Keratinocyte (primary cell): ENCODE measurements at regions not wholly inside any gene's neighbourhood (a gene's known extent, or its start where the extent isn't known, plus 50 kb on each side); places are given as distances from the start of the nearest gene placed in this dataset.

ENCODE experiments used
- EZH2 ChIP-seq: IDR thresholded peaks from one replicate; pipeline ENCODE4 v1.6.1; 2012; ENCODE audit warnings: inconsistent platforms, mild to moderate bottlenecking, low read length, moderate library complexity
- TF ChIP-seq, protein P1 (sequence below), 3 experiments: IDR thresholded peaks in 1 of 3; conservative IDR thresholded peaks in 1 of 3; optimal IDR thresholded peaks in 1 of 3; 2 replicates in 2 of 3; 3 replicates in 1 of 3; pipeline versions ENCODE3 to v1.5.1; 2011; ENCODE audit warnings: low read length in 3 of 3, mild to moderate bottlenecking in 3 of 3, moderate library complexity in 2 of 3, control low read depth in 1 of 3, inconsistent platforms in 1 of 3; ENCODE audit not compliant: insufficient read depth in 2 of 3; ENCODE audit errors: extremely low read depth in 1 of 3

DNA sequence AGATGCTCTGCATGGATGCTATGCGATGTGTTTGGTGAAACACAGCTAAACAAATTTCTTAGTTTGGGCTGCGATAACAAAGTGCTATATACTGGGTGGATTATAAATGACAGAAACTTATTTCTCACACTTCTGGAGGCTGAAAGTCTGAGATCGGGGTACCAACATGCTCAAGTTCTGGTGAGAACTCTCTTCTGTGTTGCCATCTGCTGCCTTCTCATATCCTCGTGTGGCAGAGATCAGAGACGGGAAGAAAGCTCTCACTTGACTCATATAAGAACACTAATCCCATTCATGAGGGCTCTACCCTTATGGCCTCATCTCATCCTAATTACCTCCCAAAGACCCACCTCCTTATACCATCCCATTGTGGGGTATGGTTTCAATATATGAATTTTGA lies 162.0 kb upstream of the DTNBP1 start:
- TF ChIP-seq, protein P1, sequence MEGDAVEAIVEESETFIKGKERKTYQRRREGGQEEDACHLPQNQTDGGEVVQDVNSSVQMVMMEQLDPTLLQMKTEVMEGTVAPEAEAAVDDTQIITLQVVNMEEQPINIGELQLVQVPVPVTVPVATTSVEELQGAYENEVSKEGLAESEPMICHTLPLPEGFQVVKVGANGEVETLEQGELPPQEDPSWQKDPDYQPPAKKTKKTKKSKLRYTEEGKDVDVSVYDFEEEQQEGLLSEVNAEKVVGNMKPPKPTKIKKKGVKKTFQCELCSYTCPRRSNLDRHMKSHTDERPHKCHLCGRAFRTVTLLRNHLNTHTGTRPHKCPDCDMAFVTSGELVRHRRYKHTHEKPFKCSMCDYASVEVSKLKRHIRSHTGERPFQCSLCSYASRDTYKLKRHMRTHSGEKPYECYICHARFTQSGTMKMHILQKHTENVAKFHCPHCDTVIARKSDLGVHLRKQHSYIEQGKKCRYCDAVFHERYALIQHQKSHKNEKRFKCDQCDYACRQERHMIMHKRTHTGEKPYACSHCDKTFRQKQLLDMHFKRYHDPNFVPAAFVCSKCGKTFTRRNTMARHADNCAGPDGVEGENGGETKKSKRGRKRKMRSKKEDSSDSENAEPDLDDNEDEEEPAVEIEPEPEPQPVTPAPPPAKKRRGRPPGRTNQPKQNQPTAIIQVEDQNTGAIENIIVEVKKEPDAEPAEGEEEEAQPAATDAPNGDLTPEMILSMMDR (optimal IDR thresholded peaks at IDR 0.05 in 1 of 3, IDR thresholded peaks at IDR 0.05 in 1 of 3, conservative IDR thresholded peaks at IDR 0.05 in 1 of 3; ENCODE audit: extremely low read depth in 1 of 3, insufficient read depth in 2 of 3, low read length in 3 of 3) = no peak
- no peak for TF ChIP-seq EZH2
